ENCODE measurements at regions not wholly inside any gene's neighbourhood (a gene's known extent, or its start where the extent isn't known, plus 50 kb on each side); places are given as distances from the start of the nearest gene placed in this dataset.

- no peak for DNase-seq (ENCODE audit: low read depth)
Measured at GRCh38 chr13:26456650-26457049, 100.8 kb upstream of the WASF3 start.

GRCh38 chr13:26457212-26457611 is 100.3 kb upstream of the WASF3 start:
- no peak for DNase-seq (ENCODE audit: low read depth)

- DNase-seq (ENCODE audit: low read depth) = no peak
Measured at GRCh38 chr13:26458196-26458749, 99.2 kb upstream of the WASF3 start.

- DNase-seq (ENCODE audit: low read depth) = no peak
Measured at GRCh38 chr13:26459276-26460131, 98.0 kb upstream of the WASF3 start.

GRCh38 chr13:26460648-26461047 is 96.8 kb upstream of the WASF3 start:
- no peak for DNase-seq (ENCODE audit: low read depth)

GRCh38 chr13:26463296-26463695 is 94.2 kb upstream of the WASF3 start:
- no peak for DNase-seq (ENCODE audit: low read depth)

GRCh38 chr13:26463848-26464247 is 93.6 kb upstream of the WASF3 start:
- DNase-seq (ENCODE audit: low read depth) = no peak

GRCh38 chr13:26465514-26465913 is 92.0 kb upstream of the WASF3 start:
- no peak for DNase-seq (ENCODE audit: low read depth)

GRCh38 chr13:26465954-26466353 is 91.5 kb upstream of the WASF3 start:
- DNase-seq (ENCODE audit: low read depth) = no peak

- DNase-seq (ENCODE audit: low read depth) = no peak
Measured at GRCh38 chr13:26468265-26468801, 89.2 kb upstream of the WASF3 start.

- no peak for DNase-seq (ENCODE audit: low read depth)
Measured at GRCh38 chr13:26469602-26470001, 87.9 kb upstream of the WASF3 start.

GRCh38 chr13:26471807-26472206 is 85.7 kb upstream of the WASF3 start:
- DNase-seq (ENCODE audit: low read depth) = no peak

- no peak for DNase-seq (ENCODE audit: low read depth)
Measured at GRCh38 chr13:26473571-26474230, 83.8 kb upstream of the WASF3 start.

- no peak for DNase-seq (ENCODE audit: low read depth)
Measured at GRCh38 chr13:26474286-26474685, 83.2 kb upstream of the WASF3 start.

- no peak for DNase-seq (ENCODE audit: low read depth)
Measured at GRCh38 chr13:26475176-26476110, 82.0 kb upstream of the WASF3 start.

GRCh38 chr13:26476111-26476781 is 81.2 kb upstream of the WASF3 start:
- DNase-seq (ENCODE audit: low read depth) = no peak

GRCh38 chr13:26476782-26477142 is 80.7 kb upstream of the WASF3 start:
- no peak for DNase-seq (ENCODE audit: low read depth)

- DNase-seq (ENCODE audit: low read depth) = no peak
Measured at GRCh38 chr13:26477681-26478080, 79.8 kb upstream of the WASF3 start.

- DNase-seq (ENCODE audit: low read depth) = no peak
Measured at GRCh38 chr13:26480246-26480855, 77.1 kb upstream of the WASF3 start.

GRCh38 chr13:26482451-26483197 is 74.9 kb upstream of the WASF3 start:
- DNase-seq (ENCODE audit: low read depth) = peak; percentile 46
